ENCODE measurements at regions not wholly inside any gene's neighbourhood (a gene's known extent, or its start where the extent isn't known, plus 50 kb on each side); places are given as distances from the start of the nearest gene placed in this dataset.

GRCh38 chr6:80445751-80446150, 339.3 kb downstream of the BCKDHB start:
- TF ChIP-seq POLR2AphosphoS5 (IDR thresholded peaks at IDR 0.05): no peak
- no peak for TF ChIP-seq CTCF (IDR thresholded peaks at IDR 0.05)
- TF ChIP-seq EP300 (IDR thresholded peaks at IDR 0.05): no peak

All from stomach (tissue), 4 donors.